SK-N-SH (cell line): ENCODE measurements at regions not wholly inside any gene's neighbourhood (a gene's known extent, or its start where the extent isn't known, plus 50 kb on each side); places are given as distances from the start of the nearest gene placed in this dataset.

Experiments
- CTCF ChIA-PET: fragments of 300-600, 350-600 bp; formaldehyde crosslinking; extraction: SDS; loops from one replicate; lab custom pipeline; 2021; lab: Yijun Ruan, JAX
- POLR2A ChIA-PET: fragments of 350-600 bp; sonication (Branson Sonifier 250); formaldehyde crosslinking; extraction: SDS; loops from one replicate; lab custom pipeline; 2020; ENCODE audit warnings: antibody characterized with exemption, inconsistent platforms; lab: Yijun Ruan, JAX
- DNase-seq: peaks from one replicate; pipeline ENCODE4 v3.0.0; 2012
- H2AFZ ChIP-seq: fragments of 200-600 bp; sonication (generic); 2 replicates; pipeline ENCODE4 v1.8.1; 2016; ENCODE audit warnings: antibody characterized with exemption, mild to moderate bottlenecking, low read depth
- H3F3A ChIP-seq: fragments of 200-600 bp; sonication (generic); replicated peaks from 2 replicates; pipeline ENCODE3; 2016; ENCODE audit warnings: antibody characterized with exemption, mild to moderate bottlenecking; ENCODE audit not compliant: insufficient read depth
- H3K27ac ChIP-seq, 2 experiments: fragments of 200-500 bp in 1 of 2; fragments of 200-600 bp in 1 of 2; sonication (Bioruptor generic) in 1 of 2; sonication (generic), shearing (Covaris generic) in 1 of 2; 2 replicates each; pipeline versions ENCODE4 v1.5.1 to v1.6.1; 2014 to 2016; ENCODE audit warnings: low read depth in 2 of 2, inconsistent platforms in 1 of 2, low read length in 1 of 2, mild to moderate bottlenecking in 1 of 2, mixed read lengths in 1 of 2
- H3K27me3 ChIP-seq: fragments of 200-600 bp; sonication (generic), shearing (Covaris generic); 2 replicates; pipeline ENCODE4 v1.6.1; 2016; ENCODE audit warnings: mixed run types; ENCODE audit not compliant: insufficient read depth
- H3K36me3 ChIP-seq, 2 experiments: fragments of 200-500 bp in 1 of 2; fragments of 200-600 bp in 1 of 2; sonication (Bioruptor generic) in 1 of 2; sonication (generic) in 1 of 2; replicated peaks in 1 of 2; 2 replicates each; pipeline versions ENCODE3 to v1.5.1; 2014 to 2016; ENCODE audit warnings: low read length in 1 of 2, mild to moderate bottlenecking in 1 of 2; ENCODE audit not compliant: insufficient read depth in 2 of 2, control insufficient read depth in 1 of 2
- H3K4me1 ChIP-seq, 2 experiments: fragments of 200-500 bp in 1 of 2; fragments of 200-600 bp in 1 of 2; sonication (Bioruptor generic) in 1 of 2; sonication (generic), shearing (Covaris generic) in 1 of 2; 2 replicates each; pipeline versions ENCODE4 v1.5.1 to v1.6.1; 2014 to 2016; ENCODE audit warnings: low read depth in 1 of 2, low read length in 1 of 2, mixed run types in 1 of 2; ENCODE audit not compliant: insufficient read depth in 2 of 2, control insufficient read depth in 1 of 2
- H3K4me2 ChIP-seq: fragments of 200-600 bp; sonication (generic), shearing (Covaris generic); 2 replicates; pipeline ENCODE4 v1.6.1; 2017; ENCODE audit warnings: mixed run types
- H3K4me3 ChIP-seq, 2 experiments: fragments of 200-500 bp in 1 of 2; fragments of 200-600 bp in 1 of 2; sonication (Bioruptor generic) in 1 of 2; sonication (generic), shearing (Covaris generic) in 1 of 2; 2 replicates each; pipeline versions ENCODE4 v1.5.1 to v1.8.1; 2014 to 2016; ENCODE audit warnings: low read depth in 2 of 2, inconsistent platforms in 1 of 2, low read length in 1 of 2, mild to moderate bottlenecking in 1 of 2, mixed read lengths in 1 of 2, moderate library complexity in 1 of 2
- H3K79me2 ChIP-seq: fragments of 200-600 bp; sonication (generic); 2 replicates; pipeline ENCODE4 v1.8.1; 2017; ENCODE audit warnings: mild to moderate bottlenecking; ENCODE audit not compliant: insufficient read depth
- H3K9ac ChIP-seq: fragments of 200-600 bp; sonication (generic); 2 replicates; pipeline ENCODE4 v1.6.1; 2017; ENCODE audit warnings: mixed run types
- H3K9me2 ChIP-seq: fragments of 200-600 bp; sonication (generic); 2 replicates; pipeline ENCODE4 v1.6.1; 2017; ENCODE audit warnings: mixed run types
- H3K9me3 ChIP-seq: fragments of 200-600 bp; sonication (generic); 2 replicates; pipeline ENCODE4 v1.6.1; 2017; ENCODE audit warnings: mixed run types, mild to moderate bottlenecking, moderate library complexity
- H4K20me1 ChIP-seq: fragments of 200-600 bp; sonication (generic); 2 replicates; pipeline ENCODE4 v1.6.1; 2017; ENCODE audit warnings: mild to moderate bottlenecking, mixed run types; ENCODE audit not compliant: insufficient read depth
- CTCF ChIP-seq: fragments of 200-600 bp; sonication (generic); IDR thresholded peaks from 2 replicates; pipeline ENCODE4 v1.6.1; 2017; ENCODE audit warnings: antibody characterized with exemption, mild to moderate bottlenecking, moderate library complexity
- FOSL2 ChIP-seq: IDR thresholded peaks from 2 replicates; pipeline ENCODE4 v1.4.0; 2012; ENCODE audit warnings: low read depth, mild to moderate bottlenecking, moderate library complexity, borderline replicate concordance
- FOXJ3 ChIP-seq: sonication (generic); formaldehyde crosslinking; IDR thresholded peaks from 2 replicates; pipeline ENCODE4 v1.5.1; 2020; ENCODE audit warnings: mild to moderate bottlenecking, missing genetic modification reagents
- FOXM1 ChIP-seq: IDR thresholded peaks from 2 replicates; pipeline ENCODE4 v1.4.0; 2012; ENCODE audit warnings: low read depth, mild to moderate bottlenecking
- GABPA ChIP-seq: IDR thresholded peaks from 2 replicates; pipeline ENCODE4 v1.4.0; 2012; ENCODE audit warnings: low read depth, mild to moderate bottlenecking
- GATA2 ChIP-seq: sonication (generic); formaldehyde crosslinking; IDR thresholded peaks from 2 replicates; pipeline ENCODE4 v1.5.0; 2020; ENCODE audit warnings: mild to moderate bottlenecking, missing genetic modification reagents
- MAX ChIP-seq: IDR thresholded peaks from 2 replicates; pipeline ENCODE4 v1.4.0; 2012; ENCODE audit warnings: low read depth
- MEF2A ChIP-seq: IDR thresholded peaks from 2 replicates; pipeline ENCODE4 v1.4.0; 2012; ENCODE audit warnings: low read depth, borderline replicate concordance
- MXI1 ChIP-seq: IDR thresholded peaks from 2 replicates; pipeline ENCODE4 v1.6.1; 2012; ENCODE audit warnings: mild to moderate bottlenecking, low read depth, low read length, improper control_type of control experiment
- NFIC ChIP-seq: IDR thresholded peaks from 2 replicates; pipeline ENCODE4 v1.4.0; 2012; ENCODE audit warnings: borderline replicate concordance
- POLR2AphosphoS5 ChIP-seq: IDR thresholded peaks from 2 replicates; pipeline ENCODE4 v1.6.1; 2012; ENCODE audit warnings: low read depth, low read length
- RAD21 ChIP-seq: IDR thresholded peaks from 2 replicates; pipeline ENCODE4 v1.6.1; 2012; ENCODE audit warnings: mild to moderate bottlenecking, low read length
- REST ChIP-seq: IDR thresholded peaks from 2 replicates; pipeline ENCODE4 v1.6.1; 2012; ENCODE audit warnings: mild to moderate bottlenecking, low read depth, low read length, moderate library complexity
- RFX5 ChIP-seq: IDR thresholded peaks from 2 replicates; pipeline ENCODE4 v1.6.1; 2012; ENCODE audit warnings: mild to moderate bottlenecking, improper control_type of control experiment, low read length
- RXRA ChIP-seq: IDR thresholded peaks from 2 replicates; pipeline ENCODE4 v1.4.0; 2012; ENCODE audit warnings: low read depth, mild to moderate bottlenecking, borderline replicate concordance
- USF1 ChIP-seq: IDR thresholded peaks from 2 replicates; pipeline ENCODE4 v1.4.0; 2012; ENCODE audit warnings: low read depth, borderline replicate concordance
- ZBTB33 ChIP-seq: IDR thresholded peaks from 2 replicates; pipeline ENCODE4 v1.4.0; 2012; ENCODE audit warnings: low read depth, borderline replicate concordance
- WGBS: methylation state at CpG from one replicate; pipeline ENCODE4 v1.1.6; 2017; ENCODE audit warnings: low lambda C conversion rate; 5-methylcytosine and 5-hydroxymethylcytosine counted together

GRCh38 chr12:24352363-24352762, 402.9 kb upstream of the SOX5 start:
- Histone ChIP-seq H2AFZ (no peak overlapping the region), H3K27ac (no peak overlapping the region), H3K4me1 (no peaks in the 10 kb centered on the region), H3F3A (no peaks in the 10 kb centered on the region), H3K9me2 (no peaks in the 10 kb centered on the region), H3K79me2 (no peaks in the 10 kb centered on the region), H3K27me3 (no peaks in the 10 kb centered on the region), H3K4me2 (no peak overlapping the region), H4K20me1 (no peaks in the 10 kb centered on the region), H3K9ac (no peak overlapping the region), H3K9me3 (no peaks in the 10 kb centered on the region), H3K4me3 (no peak overlapping the region), H3K36me3 (no peaks in the 10 kb centered on the region)
- ChIA-PET POLR2A (no interaction called here), CTCF (no interaction called here)
- TF ChIP-seq USF1: no peak
- no peak for TF ChIP-seq NFIC
- no peak for TF ChIP-seq RXRA
- TF ChIP-seq CTCF: no peak
- no peak for TF ChIP-seq POLR2AphosphoS5
- TF ChIP-seq FOSL2: no peak
- no peak for TF ChIP-seq FOXM1
- TF ChIP-seq REST: no peak
- TF ChIP-seq MEF2A: no peak
- 61% methylated on average over 5 of the region's 5 CpGs for WGBS
- no peak for DNase-seq

- H2AFZ ChIP-seq: no peak overlapping the region
- H3K36me3 ChIP-seq: no peaks in the 10 kb centered on the region
- H3K79me2 ChIP-seq: no peaks in the 10 kb centered on the region
- H3F3A ChIP-seq: no peaks in the 10 kb centered on the region
- DNase-seq: no peak
- no peak for TF ChIP-seq RAD21
- no peak for TF ChIP-seq FOXJ3 (CRISPR knock-in tag)
- no peak for TF ChIP-seq ZBTB33
- TF ChIP-seq RFX5: no peak
- TF ChIP-seq GATA2 (CRISPR knock-in tag): no peak
- TF ChIP-seq CTCF: no peak
- TF ChIP-seq POLR2AphosphoS5: no peak
- TF ChIP-seq MXI1: no peak
- TF ChIP-seq GABPA: no peak
- no peak for TF ChIP-seq NFIC
- TF ChIP-seq MAX: no peak
- no peak overlapping the region for H3K27ac ChIP-seq
- H4K20me1 ChIP-seq: no peaks in the 10 kb centered on the region
- WGBS: 72% methylated on average over 4 of the region's 4 CpGs
- ChIA-PET CTCF (no interaction called here), POLR2A (no interaction called here)
- no peak overlapping the region for H3K4me3 ChIP-seq
- H3K9me2 ChIP-seq: no peaks in the 10 kb centered on the region
- H3K9me3 ChIP-seq: no peaks in the 10 kb centered on the region
- no peak overlapping the region for H3K4me2 ChIP-seq
- no peak overlapping the region for H3K9ac ChIP-seq
- H3K27me3 ChIP-seq: no peaks in the 10 kb centered on the region
- no peaks in the 10 kb centered on the region for H3K4me1 ChIP-seq
These were observed 399.8 kb upstream of the SOX5 start for GRCh38 chr12:24349051-24349799.
